WTC11 (cell line): ENCODE measurements at regions not wholly inside any gene's neighbourhood (a gene's known extent, or its start where the extent isn't known, plus 50 kb on each side); places are given as distances from the start of the nearest gene placed in this dataset.

Source experiments
- NFE2L1 ChIP-seq: sonication (generic); formaldehyde crosslinking; IDR thresholded peaks from 2 replicates; pipeline ENCODE4 v1.8.1; 2023; ENCODE audit warnings: missing genetic modification reagents
- NR2C2 ChIP-seq: sonication (generic); formaldehyde crosslinking; IDR thresholded peaks from 2 replicates; pipeline ENCODE4 v1.8.0; 2022; ENCODE audit warnings: mild to moderate bottlenecking, missing genetic modification reagents
- TCF7 ChIP-seq: sonication (generic); formaldehyde crosslinking; IDR thresholded peaks from 2 replicates; pipeline ENCODE4 v1.8.0; 2022; ENCODE audit warnings: mild to moderate bottlenecking, low read depth, missing genetic modification reagents, moderate library complexity
- TP53 ChIP-seq: sonication (generic); formaldehyde crosslinking; IDR thresholded peaks from 2 replicates; pipeline ENCODE4 v1.8.1; 2023; ENCODE audit warnings: mild to moderate bottlenecking, missing genetic modification reagents
- ZBTB21 ChIP-seq: sonication (generic); formaldehyde crosslinking; IDR thresholded peaks from 2 replicates; pipeline ENCODE4 v1.8.1; 2023; ENCODE audit warnings: mild to moderate bottlenecking, missing genetic modification reagents, borderline replicate concordance
- TF ChIP-seq, protein P1 (sequence below): sonication (generic); formaldehyde crosslinking; IDR thresholded peaks from 2 replicates; pipeline ENCODE4 v1.8.1; 2023; ENCODE audit warnings: mild to moderate bottlenecking, moderate library complexity, missing genetic modification reagents
- TF ChIP-seq, protein P2 (sequence below): fragments of 200-600 bp; IDR thresholded peaks from 2 replicates; pipeline ENCODE4 v1.8.0; 2022; ENCODE audit warnings: antibody characterized with exemption
- TF ChIP-seq, protein P3 (sequence below): sonication (generic); formaldehyde crosslinking; IDR thresholded peaks from 2 replicates; pipeline ENCODE4 v1.8.0; 2022; ENCODE audit warnings: missing genetic modification reagents
- TF ChIP-seq, protein P4 (sequence below): sonication (generic); formaldehyde crosslinking; IDR thresholded peaks from 2 replicates; pipeline ENCODE4 v1.8.1; 2023; ENCODE audit warnings: mild to moderate bottlenecking, missing genetic modification reagents
- TF ChIP-seq, protein P5 (sequence below): sonication (generic); formaldehyde crosslinking; conservative IDR thresholded peaks from 2 replicates; pipeline ENCODE4 v1.8.1; 2023; ENCODE audit warnings: mild to moderate bottlenecking, low read depth, missing genetic modification reagents, moderate library complexity
- TF ChIP-seq, protein P6 (sequence below): sonication (generic); formaldehyde crosslinking; IDR thresholded peaks from 2 replicates; pipeline ENCODE4 v1.8.1; 2023; ENCODE audit warnings: mild to moderate bottlenecking, missing genetic modification reagents, moderate library complexity

DNA sequence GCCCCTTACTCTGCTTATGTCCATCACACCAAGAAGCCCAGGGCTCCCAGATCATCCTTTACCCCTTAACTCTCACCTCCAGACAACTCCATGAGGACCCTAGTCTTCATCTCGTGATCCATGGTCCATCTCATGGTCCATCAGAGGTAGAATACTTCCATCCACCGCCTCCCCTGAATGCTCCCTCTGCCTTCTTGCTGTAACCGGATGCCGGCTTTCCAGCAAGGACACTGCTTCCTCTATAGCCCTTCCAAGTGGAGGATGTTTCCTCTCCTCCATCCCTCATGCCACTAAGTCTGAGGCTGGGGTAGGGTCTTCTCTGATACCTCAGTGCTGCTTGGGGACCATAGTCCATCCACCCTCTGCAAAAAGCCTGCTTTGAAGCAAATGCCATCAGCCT is 118.6 kb upstream of the SIX2 start:
- TF ChIP-seq, protein P1, sequence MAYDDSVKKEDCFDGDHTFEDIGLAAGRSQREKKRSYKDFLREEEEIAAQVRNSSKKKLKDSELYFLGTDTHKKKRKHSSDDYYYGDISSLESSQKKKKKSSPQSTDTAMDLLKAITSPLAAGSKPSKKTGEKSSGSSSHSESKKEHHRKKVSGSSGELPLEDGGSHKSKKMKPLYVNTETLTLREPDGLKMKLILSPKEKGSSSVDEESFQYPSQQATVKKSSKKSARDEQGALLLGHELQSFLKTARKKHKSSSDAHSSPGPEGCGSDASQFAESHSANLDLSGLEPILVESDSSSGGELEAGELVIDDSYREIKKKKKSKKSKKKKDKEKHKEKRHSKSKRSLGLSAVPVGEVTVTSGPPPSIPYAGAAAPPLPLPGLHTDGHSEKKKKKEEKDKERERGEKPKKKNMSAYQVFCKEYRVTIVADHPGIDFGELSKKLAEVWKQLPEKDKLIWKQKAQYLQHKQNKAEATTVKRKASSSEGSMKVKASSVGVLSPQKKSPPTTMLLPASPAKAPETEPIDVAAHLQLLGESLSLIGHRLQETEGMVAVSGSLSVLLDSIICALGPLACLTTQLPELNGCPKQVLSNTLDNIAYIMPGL: no peak
- no peak for TF ChIP-seq NR2C2 (CRISPR knock-in tag)
- TF ChIP-seq, protein P2, sequence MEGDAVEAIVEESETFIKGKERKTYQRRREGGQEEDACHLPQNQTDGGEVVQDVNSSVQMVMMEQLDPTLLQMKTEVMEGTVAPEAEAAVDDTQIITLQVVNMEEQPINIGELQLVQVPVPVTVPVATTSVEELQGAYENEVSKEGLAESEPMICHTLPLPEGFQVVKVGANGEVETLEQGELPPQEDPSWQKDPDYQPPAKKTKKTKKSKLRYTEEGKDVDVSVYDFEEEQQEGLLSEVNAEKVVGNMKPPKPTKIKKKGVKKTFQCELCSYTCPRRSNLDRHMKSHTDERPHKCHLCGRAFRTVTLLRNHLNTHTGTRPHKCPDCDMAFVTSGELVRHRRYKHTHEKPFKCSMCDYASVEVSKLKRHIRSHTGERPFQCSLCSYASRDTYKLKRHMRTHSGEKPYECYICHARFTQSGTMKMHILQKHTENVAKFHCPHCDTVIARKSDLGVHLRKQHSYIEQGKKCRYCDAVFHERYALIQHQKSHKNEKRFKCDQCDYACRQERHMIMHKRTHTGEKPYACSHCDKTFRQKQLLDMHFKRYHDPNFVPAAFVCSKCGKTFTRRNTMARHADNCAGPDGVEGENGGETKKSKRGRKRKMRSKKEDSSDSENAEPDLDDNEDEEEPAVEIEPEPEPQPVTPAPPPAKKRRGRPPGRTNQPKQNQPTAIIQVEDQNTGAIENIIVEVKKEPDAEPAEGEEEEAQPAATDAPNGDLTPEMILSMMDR: no peak
- no peak for TF ChIP-seq NFE2L1 (CRISPR knock-in tag)
- TF ChIP-seq, protein P3, sequence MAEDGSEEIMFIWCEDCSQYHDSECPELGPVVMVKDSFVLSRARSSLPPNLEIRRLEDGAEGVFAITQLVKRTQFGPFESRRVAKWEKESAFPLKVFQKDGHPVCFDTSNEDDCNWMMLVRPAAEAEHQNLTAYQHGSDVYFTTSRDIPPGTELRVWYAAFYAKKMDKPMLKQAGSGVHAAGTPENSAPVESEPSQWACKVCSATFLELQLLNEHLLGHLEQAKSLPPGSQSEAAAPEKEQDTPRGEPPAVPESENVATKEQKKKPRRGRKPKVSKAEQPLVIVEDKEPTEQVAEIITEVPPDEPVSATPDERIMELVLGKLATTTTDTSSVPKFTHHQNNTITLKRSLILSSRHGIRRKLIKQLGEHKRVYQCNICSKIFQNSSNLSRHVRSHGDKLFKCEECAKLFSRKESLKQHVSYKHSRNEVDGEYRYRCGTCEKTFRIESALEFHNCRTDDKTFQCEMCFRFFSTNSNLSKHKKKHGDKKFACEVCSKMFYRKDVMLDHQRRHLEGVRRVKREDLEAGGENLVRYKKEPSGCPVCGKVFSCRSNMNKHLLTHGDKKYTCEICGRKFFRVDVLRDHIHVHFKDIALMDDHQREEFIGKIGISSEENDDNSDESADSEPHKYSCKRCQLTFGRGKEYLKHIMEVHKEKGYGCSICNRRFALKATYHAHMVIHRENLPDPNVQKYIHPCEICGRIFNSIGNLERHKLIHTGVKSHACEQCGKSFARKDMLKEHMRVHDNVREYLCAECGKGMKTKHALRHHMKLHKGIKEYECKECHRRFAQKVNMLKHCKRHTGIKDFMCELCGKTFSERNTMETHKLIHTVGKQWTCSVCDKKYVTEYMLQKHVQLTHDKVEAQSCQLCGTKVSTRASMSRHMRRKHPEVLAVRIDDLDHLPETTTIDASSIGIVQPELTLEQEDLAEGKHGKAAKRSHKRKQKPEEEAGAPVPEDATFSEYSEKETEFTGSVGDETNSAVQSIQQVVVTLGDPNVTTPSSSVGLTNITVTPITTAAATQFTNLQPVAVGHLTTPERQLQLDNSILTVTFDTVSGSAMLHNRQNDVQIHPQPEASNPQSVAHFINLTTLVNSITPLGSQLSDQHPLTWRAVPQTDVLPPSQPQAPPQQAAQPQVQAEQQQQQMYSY (CRISPR knock-in tag): no peak
- TF ChIP-seq ZBTB21: no peak
- TF ChIP-seq, protein P4, sequence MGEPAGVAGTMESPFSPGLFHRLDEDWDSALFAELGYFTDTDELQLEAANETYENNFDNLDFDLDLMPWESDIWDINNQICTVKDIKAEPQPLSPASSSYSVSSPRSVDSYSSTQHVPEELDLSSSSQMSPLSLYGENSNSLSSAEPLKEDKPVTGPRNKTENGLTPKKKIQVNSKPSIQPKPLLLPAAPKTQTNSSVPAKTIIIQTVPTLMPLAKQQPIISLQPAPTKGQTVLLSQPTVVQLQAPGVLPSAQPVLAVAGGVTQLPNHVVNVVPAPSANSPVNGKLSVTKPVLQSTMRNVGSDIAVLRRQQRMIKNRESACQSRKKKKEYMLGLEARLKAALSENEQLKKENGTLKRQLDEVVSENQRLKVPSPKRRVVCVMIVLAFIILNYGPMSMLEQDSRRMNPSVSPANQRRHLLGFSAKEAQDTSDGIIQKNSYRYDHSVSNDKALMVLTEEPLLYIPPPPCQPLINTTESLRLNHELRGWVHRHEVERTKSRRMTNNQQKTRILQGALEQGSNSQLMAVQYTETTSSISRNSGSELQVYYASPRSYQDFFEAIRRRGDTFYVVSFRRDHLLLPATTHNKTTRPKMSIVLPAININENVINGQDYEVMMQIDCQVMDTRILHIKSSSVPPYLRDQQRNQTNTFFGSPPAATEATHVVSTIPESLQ (CRISPR knock-in tag): no peak
- no peak for TF ChIP-seq TP53
- TF ChIP-seq, protein P5, sequence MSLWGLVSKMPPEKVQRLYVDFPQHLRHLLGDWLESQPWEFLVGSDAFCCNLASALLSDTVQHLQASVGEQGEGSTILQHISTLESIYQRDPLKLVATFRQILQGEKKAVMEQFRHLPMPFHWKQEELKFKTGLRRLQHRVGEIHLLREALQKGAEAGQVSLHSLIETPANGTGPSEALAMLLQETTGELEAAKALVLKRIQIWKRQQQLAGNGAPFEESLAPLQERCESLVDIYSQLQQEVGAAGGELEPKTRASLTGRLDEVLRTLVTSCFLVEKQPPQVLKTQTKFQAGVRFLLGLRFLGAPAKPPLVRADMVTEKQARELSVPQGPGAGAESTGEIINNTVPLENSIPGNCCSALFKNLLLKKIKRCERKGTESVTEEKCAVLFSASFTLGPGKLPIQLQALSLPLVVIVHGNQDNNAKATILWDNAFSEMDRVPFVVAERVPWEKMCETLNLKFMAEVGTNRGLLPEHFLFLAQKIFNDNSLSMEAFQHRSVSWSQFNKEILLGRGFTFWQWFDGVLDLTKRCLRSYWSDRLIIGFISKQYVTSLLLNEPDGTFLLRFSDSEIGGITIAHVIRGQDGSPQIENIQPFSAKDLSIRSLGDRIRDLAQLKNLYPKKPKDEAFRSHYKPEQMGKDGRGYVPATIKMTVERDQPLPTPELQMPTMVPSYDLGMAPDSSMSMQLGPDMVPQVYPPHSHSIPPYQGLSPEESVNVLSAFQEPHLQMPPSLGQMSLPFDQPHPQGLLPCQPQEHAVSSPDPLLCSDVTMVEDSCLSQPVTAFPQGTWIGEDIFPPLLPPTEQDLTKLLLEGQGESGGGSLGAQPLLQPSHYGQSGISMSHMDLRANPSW (CRISPR knock-in tag): no peak
- TF ChIP-seq TCF7 (CRISPR knock-in tag): no peak
- TF ChIP-seq, protein P6, sequence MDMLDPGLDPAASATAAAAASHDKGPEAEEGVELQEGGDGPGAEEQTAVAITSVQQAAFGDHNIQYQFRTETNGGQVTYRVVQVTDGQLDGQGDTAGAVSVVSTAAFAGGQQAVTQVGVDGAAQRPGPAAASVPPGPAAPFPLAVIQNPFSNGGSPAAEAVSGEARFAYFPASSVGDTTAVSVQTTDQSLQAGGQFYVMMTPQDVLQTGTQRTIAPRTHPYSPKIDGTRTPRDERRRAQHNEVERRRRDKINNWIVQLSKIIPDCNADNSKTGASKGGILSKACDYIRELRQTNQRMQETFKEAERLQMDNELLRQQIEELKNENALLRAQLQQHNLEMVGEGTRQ (CRISPR knock-in tag): no peak
